ENCODE measurements at regions not wholly inside any gene's neighbourhood (a gene's known extent, or its start where the extent isn't known, plus 50 kb on each side); places are given as distances from the start of the nearest gene placed in this dataset.

GRCh38 chr5:107325866-107326265 lies 344.9 kb downstream of the EFNA5 start:
- Histone ChIP-seq H3K9ac (ENCODE audit: low read length) (no peak overlapping the region), H2BK120ac (ENCODE audit: low read depth, low read length) (no peak overlapping the region), H3K36me3 (ENCODE audit: control insufficient read depth, insufficient read depth, low read length) (no peaks in the 10 kb centered on the region), H3K27me3 (ENCODE audit: insufficient read depth, low read length, poor library complexity) (no peaks in the 10 kb centered on the region), H3K4ac (ENCODE audit: low read depth, low read length) (no peak overlapping the region), H3K4me2 (ENCODE audit: low read length) (no peak overlapping the region), H4K5ac (ENCODE audit: low read length) (no peak overlapping the region), H4K8ac (ENCODE audit: low read depth, low read length) (no peak overlapping the region), H2BK5ac (ENCODE audit: low read length) (no peak overlapping the region), H3K79me1 (ENCODE audit: low read length) (no peaks in the 10 kb centered on the region), H3K27ac (ENCODE audit: low read depth, low read length) (no peak overlapping the region), H3K79me2 (ENCODE audit: control insufficient read depth, insufficient read depth, low read length) (no peaks in the 10 kb centered on the region), H3K56ac (ENCODE audit: low read length) (no peak overlapping the region), H3K4me3 (ENCODE audit: low read length) (no peak overlapping the region), H3K23ac (ENCODE audit: low read length) (no peak overlapping the region), H3K18ac (ENCODE audit: low read length) (no peak overlapping the region), H2BK15ac (replicated peaks; ENCODE audit: low read depth) (no peak overlapping the region), H2AK5ac (ENCODE audit: low read length) (no peak overlapping the region), H3K4me1 (ENCODE audit: control insufficient read depth, low read depth, low read length) (no peaks in the 10 kb centered on the region)
- no peak for DNase-seq
- WGBS (ENCODE audit: extremely low coverage, insufficient coverage, low lambda C conversion rate): no CpG with 5 or more reads among the region's 4 CpGs

GRCh38 chr5:107324809-107325208 lies 345.9 kb downstream of the EFNA5 start:
- H3K56ac ChIP-seq (ENCODE audit: low read length): no peak overlapping the region
- no peak overlapping the region for H3K23ac ChIP-seq (ENCODE audit: low read length)
- H4K5ac ChIP-seq (ENCODE audit: low read length): no peak overlapping the region
- H3K27me3 ChIP-seq (ENCODE audit: insufficient read depth, low read length, poor library complexity): no peaks in the 10 kb centered on the region
- H2BK5ac ChIP-seq (ENCODE audit: low read length): no peak overlapping the region
- H4K8ac ChIP-seq (ENCODE audit: low read depth, low read length): no peak overlapping the region
- no peaks in the 10 kb centered on the region for H3K4me1 ChIP-seq (ENCODE audit: control insufficient read depth, low read depth, low read length)
- H2BK15ac ChIP-seq (replicated peaks; ENCODE audit: low read depth): no peak overlapping the region
- no peak overlapping the region for H3K4me2 ChIP-seq (ENCODE audit: low read length)
- no peaks in the 10 kb centered on the region for H3K79me1 ChIP-seq (ENCODE audit: low read length)
- no peaks in the 10 kb centered on the region for H3K79me2 ChIP-seq (ENCODE audit: control insufficient read depth, insufficient read depth, low read length)
- no peak overlapping the region for H3K27ac ChIP-seq (ENCODE audit: low read depth, low read length)
- H3K18ac ChIP-seq (ENCODE audit: low read length): no peak overlapping the region
- no peak overlapping the region for H3K4ac ChIP-seq (ENCODE audit: low read depth, low read length)
- H3K4me3 ChIP-seq (ENCODE audit: low read length): no peak overlapping the region
- H2BK120ac ChIP-seq (ENCODE audit: low read depth, low read length): no peak overlapping the region
- no peaks in the 10 kb centered on the region for H3K36me3 ChIP-seq (ENCODE audit: control insufficient read depth, insufficient read depth, low read length)
- H2AK5ac ChIP-seq (ENCODE audit: low read length): no peak overlapping the region
- DNase-seq: no peak
- H3K9ac ChIP-seq (ENCODE audit: low read length): no peak overlapping the region

- H2BK5ac ChIP-seq (ENCODE audit: low read length): no peak overlapping the region
- H3K4me3 ChIP-seq (ENCODE audit: low read length): no peak overlapping the region
- WGBS (ENCODE audit: extremely low coverage, insufficient coverage, low lambda C conversion rate): no CpG with 5 or more reads among the region's 1 CpG
- DNase-seq: no peak
- H3K56ac ChIP-seq (ENCODE audit: low read length): no peak overlapping the region
- H2AK5ac ChIP-seq (ENCODE audit: low read length): no peak overlapping the region
- H3K27ac ChIP-seq (ENCODE audit: low read depth, low read length): no peak overlapping the region
- no peak overlapping the region for H4K8ac ChIP-seq (ENCODE audit: low read depth, low read length)
- H3K9ac ChIP-seq (ENCODE audit: low read length): no peak overlapping the region
- no peak overlapping the region for H3K4ac ChIP-seq (ENCODE audit: low read depth, low read length)
- no peak overlapping the region for H2BK120ac ChIP-seq (ENCODE audit: low read depth, low read length)
- H3K4me2 ChIP-seq (ENCODE audit: low read length): no peak overlapping the region
- no peaks in the 10 kb centered on the region for H3K36me3 ChIP-seq (ENCODE audit: control insufficient read depth, insufficient read depth, low read length)
- no peak overlapping the region for H3K23ac ChIP-seq (ENCODE audit: low read length)
- H4K5ac ChIP-seq (ENCODE audit: low read length): no peak overlapping the region
- no peak overlapping the region for H3K18ac ChIP-seq (ENCODE audit: low read length)
- H3K79me1 ChIP-seq (ENCODE audit: low read length): no peaks in the 10 kb centered on the region
- H3K79me2 ChIP-seq (ENCODE audit: control insufficient read depth, insufficient read depth, low read length): no peaks in the 10 kb centered on the region
- H3K4me1 ChIP-seq (ENCODE audit: control insufficient read depth, low read depth, low read length): no peaks in the 10 kb centered on the region
- H3K27me3 ChIP-seq (ENCODE audit: insufficient read depth, low read length, poor library complexity): no peaks in the 10 kb centered on the region
- no peak overlapping the region for H2BK15ac ChIP-seq (replicated peaks; ENCODE audit: low read depth)
Observed at GRCh38 chr5:107324071-107324470, 346.7 kb downstream of the EFNA5 start.

- H2BK5ac ChIP-seq (ENCODE audit: low read length): no peak overlapping the region
- no peak overlapping the region for H2BK15ac ChIP-seq (replicated peaks; ENCODE audit: low read depth)
- no peak overlapping the region for H3K4me3 ChIP-seq (ENCODE audit: low read length)
- no peak overlapping the region for H2AK5ac ChIP-seq (ENCODE audit: low read length)
- no peak overlapping the region for H3K23ac ChIP-seq (ENCODE audit: low read length)
- no peaks in the 10 kb centered on the region for H3K4me1 ChIP-seq (ENCODE audit: control insufficient read depth, low read depth, low read length)
- H3K56ac ChIP-seq (ENCODE audit: low read length): no peak overlapping the region
- no peaks in the 10 kb centered on the region for H3K79me2 ChIP-seq (ENCODE audit: control insufficient read depth, insufficient read depth, low read length)
- H3K9ac ChIP-seq (ENCODE audit: low read length): no peak overlapping the region
- H3K36me3 ChIP-seq (ENCODE audit: control insufficient read depth, insufficient read depth, low read length): no peaks in the 10 kb centered on the region
- H3K4me2 ChIP-seq (ENCODE audit: low read length): no peak overlapping the region
- no peak overlapping the region for H2BK120ac ChIP-seq (ENCODE audit: low read depth, low read length)
- no peak overlapping the region for H3K27ac ChIP-seq (ENCODE audit: low read depth, low read length)
- DNase-seq: no peak
- no peak overlapping the region for H4K5ac ChIP-seq (ENCODE audit: low read length)
- no CpG with 5 or more reads among the region's 6 CpGs for WGBS (ENCODE audit: extremely low coverage, insufficient coverage, low lambda C conversion rate)
- H3K79me1 ChIP-seq (ENCODE audit: low read length): no peaks in the 10 kb centered on the region
- no peak overlapping the region for H3K18ac ChIP-seq (ENCODE audit: low read length)
- H4K8ac ChIP-seq (ENCODE audit: low read depth, low read length): no peak overlapping the region
- no peak overlapping the region for H3K4ac ChIP-seq (ENCODE audit: low read depth, low read length)
- no peaks in the 10 kb centered on the region for H3K27me3 ChIP-seq (ENCODE audit: insufficient read depth, low read length, poor library complexity)
Observed at GRCh38 chr5:107323536-107323935, 347.2 kb downstream of the EFNA5 start.

- no peak overlapping the region for H2BK15ac ChIP-seq (replicated peaks; ENCODE audit: low read depth)
- H3K23ac ChIP-seq (ENCODE audit: low read length): no peak overlapping the region
- H3K79me2 ChIP-seq (ENCODE audit: control insufficient read depth, insufficient read depth, low read length): no peaks in the 10 kb centered on the region
- no peak overlapping the region for H4K8ac ChIP-seq (ENCODE audit: low read depth, low read length)
- no peak overlapping the region for H3K4me3 ChIP-seq (ENCODE audit: low read length)
- H4K5ac ChIP-seq (ENCODE audit: low read length): no peak overlapping the region
- H2BK5ac ChIP-seq (ENCODE audit: low read length): no peak overlapping the region
- H3K27me3 ChIP-seq (ENCODE audit: insufficient read depth, low read length, poor library complexity): no peaks in the 10 kb centered on the region
- H2AK5ac ChIP-seq (ENCODE audit: low read length): no peak overlapping the region
- WGBS (ENCODE audit: extremely low coverage, insufficient coverage, low lambda C conversion rate): no CpG with 5 or more reads among the region's 5 CpGs
- H3K9ac ChIP-seq (ENCODE audit: low read length): no peak overlapping the region
- no peak overlapping the region for H3K4me2 ChIP-seq (ENCODE audit: low read length)
- no peak for DNase-seq
- no peak overlapping the region for H3K27ac ChIP-seq (ENCODE audit: low read depth, low read length)
- H3K79me1 ChIP-seq (ENCODE audit: low read length): no peaks in the 10 kb centered on the region
- no peaks in the 10 kb centered on the region for H3K4me1 ChIP-seq (ENCODE audit: control insufficient read depth, low read depth, low read length)
- H3K18ac ChIP-seq (ENCODE audit: low read length): no peak overlapping the region
- no peak overlapping the region for H3K4ac ChIP-seq (ENCODE audit: low read depth, low read length)
- H3K56ac ChIP-seq (ENCODE audit: low read length): no peak overlapping the region
- H3K36me3 ChIP-seq (ENCODE audit: control insufficient read depth, insufficient read depth, low read length): no peaks in the 10 kb centered on the region
- no peak overlapping the region for H2BK120ac ChIP-seq (ENCODE audit: low read depth, low read length)
Observed at GRCh38 chr5:107322936-107323335, 347.8 kb downstream of the EFNA5 start.

- Histone ChIP-seq H2BK120ac (ENCODE audit: low read depth, low read length) (no peak overlapping the region), H3K79me2 (ENCODE audit: control insufficient read depth, insufficient read depth, low read length) (no peaks in the 10 kb centered on the region), H3K79me1 (ENCODE audit: low read length) (no peaks in the 10 kb centered on the region), H2AK5ac (ENCODE audit: low read length) (no peak overlapping the region), H3K18ac (ENCODE audit: low read length) (no peak overlapping the region), H3K4ac (ENCODE audit: low read depth, low read length) (no peak overlapping the region), H3K23ac (ENCODE audit: low read length) (no peak overlapping the region), H3K56ac (ENCODE audit: low read length) (no peak overlapping the region), H4K5ac (ENCODE audit: low read length) (no peak overlapping the region), H3K4me1 (ENCODE audit: control insufficient read depth, low read depth, low read length) (no peaks in the 10 kb centered on the region), H3K36me3 (ENCODE audit: control insufficient read depth, insufficient read depth, low read length) (no peaks in the 10 kb centered on the region), H3K4me3 (ENCODE audit: low read length) (no peak overlapping the region), H4K8ac (ENCODE audit: low read depth, low read length) (no peak overlapping the region), H3K27ac (ENCODE audit: low read depth, low read length) (no peak overlapping the region), H3K9ac (ENCODE audit: low read length) (no peak overlapping the region), H3K4me2 (ENCODE audit: low read length) (no peak overlapping the region), H2BK5ac (ENCODE audit: low read length) (no peak overlapping the region), H3K27me3 (ENCODE audit: insufficient read depth, low read length, poor library complexity) (no peaks in the 10 kb centered on the region), H2BK15ac (replicated peaks; ENCODE audit: low read depth) (no peak overlapping the region)
- WGBS (ENCODE audit: extremely low coverage, insufficient coverage, low lambda C conversion rate): no CpG with 5 or more reads among the region's 1 CpG
- DNase-seq: no peak
Observed at GRCh38 chr5:107321906-107322305, 348.8 kb downstream of the EFNA5 start.
